Stimulated activated CD4-positive, alpha-beta T cell treated with anti-CD3 and anti-CD28 coated beads, Interleukin-1b, Interleukin-23, amount 100 ng/mL, for 24 hours (primary cell): ENCODE measurements at regions not wholly inside any gene's neighbourhood (a gene's known extent, or its start where the extent isn't known, plus 50 kb on each side); places are given as distances from the start of the nearest gene placed in this dataset.
A peak's percentile ranks its signal among the peaks of the same experiment; 100 is the strongest.

Experiments
- DNase-seq, 4 experiments: peaks; one replicate each; pipeline ENCODE4 v3.0.0-alpha.2; 2020; ENCODE audit warnings: low read depth in 4 of 4, low spot score in 1 of 4

GRCh38 chr10:3245395-3245794 lies 72.8 kb upstream of the PITRM1 start:
- no peak for DNase-seq

DNA sequence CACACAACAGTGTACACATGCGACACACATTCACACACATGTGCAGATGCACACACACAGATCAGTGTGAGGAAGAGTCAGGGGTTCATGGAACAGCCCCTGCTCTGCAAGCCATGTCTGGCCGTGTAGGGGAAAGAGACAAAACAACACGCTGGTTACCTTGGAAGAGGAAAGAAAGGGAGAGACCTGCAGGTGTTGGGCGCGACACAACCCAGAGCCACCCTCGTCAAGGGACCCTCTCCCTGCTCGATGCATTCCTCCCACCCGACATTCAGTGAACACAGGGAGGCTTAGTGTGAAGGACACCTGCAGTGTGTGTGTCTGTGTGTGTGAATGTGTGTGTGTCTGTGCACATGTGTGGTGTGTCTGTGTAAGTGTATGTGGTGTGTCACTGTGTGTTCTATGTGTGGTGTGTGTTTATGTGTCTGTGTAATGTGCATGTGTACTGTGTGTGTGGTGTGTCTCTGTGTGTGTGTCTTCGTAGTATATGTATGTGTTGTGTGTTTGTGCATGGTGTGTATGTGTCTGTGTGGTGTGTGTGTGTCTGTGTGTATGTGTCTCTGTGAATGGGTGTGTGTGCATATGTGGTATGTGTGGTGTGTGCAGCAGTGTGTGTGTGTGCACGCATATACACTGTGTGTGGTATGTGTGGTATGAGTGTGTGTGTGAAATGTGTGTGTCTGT lies 69.5 kb upstream of the PITRM1 start:
- DNase-seq, result no peak

DNA sequence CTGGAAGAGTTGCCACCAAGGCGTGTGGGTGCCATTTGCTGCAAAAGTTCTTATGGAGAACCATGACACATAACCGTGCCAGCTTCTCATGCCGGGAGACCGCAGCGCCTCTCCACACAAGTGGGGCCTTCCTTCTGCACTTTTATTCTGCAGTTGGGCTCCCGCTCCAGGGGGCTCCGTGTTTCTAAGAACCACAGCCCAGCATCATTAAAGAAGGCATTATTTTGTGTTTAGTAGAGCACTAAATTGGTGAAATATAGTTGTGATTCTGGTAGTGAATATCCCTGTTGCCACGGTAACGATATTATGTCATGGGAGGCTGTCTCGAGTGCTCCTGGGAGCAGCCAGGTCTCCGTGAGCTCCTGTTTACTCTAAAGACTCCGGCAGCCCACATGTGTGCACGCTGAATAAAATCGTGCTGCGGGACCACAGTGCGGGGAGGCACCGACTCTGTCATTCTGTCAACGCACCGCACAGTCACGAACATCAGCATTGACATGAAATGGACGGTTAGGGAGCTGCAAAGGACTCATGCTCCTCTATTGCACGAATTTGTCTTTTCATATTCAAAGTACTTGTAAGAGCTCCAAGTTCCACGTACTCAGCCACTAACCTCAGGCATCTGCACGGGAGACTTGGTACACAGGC lies 68.8 kb upstream of the PITRM1 start:
- no peak for DNase-seq

DNA sequence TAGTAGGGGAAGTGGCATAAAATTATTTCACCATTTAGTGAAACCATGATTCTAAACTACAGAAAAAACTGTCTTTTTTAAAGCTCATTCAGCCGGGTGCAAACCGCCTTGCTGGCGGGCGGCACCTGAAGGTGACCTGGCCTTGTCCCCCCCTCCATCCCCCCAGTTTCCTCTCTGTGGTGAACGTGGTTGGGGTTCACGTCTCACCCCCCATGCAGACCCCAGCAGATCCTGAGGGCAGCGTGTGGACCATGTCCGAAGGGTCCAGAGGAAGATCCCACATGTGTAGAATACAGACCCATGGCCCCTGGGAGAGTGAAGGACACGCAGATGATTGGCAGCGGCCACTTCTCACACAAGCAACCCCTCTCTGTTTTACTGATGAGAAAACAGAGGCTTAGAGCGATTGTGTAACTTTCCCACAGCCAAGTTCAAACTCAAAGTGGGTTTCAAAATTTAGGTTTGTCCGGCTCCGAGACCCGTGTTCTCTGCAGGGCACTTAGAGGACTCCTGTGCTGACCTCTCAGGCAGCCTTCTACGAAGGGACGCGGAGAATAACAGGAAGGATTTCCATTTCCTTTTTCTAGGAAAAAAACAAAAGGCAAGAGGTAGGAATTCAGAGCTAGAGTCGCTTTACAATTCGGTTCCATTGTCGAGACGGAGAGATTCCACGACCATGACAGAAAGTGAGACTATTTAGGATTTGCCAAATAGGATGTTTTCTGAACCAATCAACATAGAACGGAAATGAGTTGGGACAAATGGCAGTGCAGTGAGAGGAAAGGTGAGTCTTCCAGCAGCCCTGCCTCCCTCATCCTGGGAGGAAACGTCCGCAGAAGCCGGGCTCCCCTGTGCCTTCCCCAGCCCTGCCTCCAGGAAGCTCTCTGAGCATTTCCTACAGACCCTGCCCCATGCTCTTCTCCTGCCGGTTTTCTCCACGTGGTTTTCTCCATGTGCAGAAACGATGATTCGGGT lies 67.6 kb upstream of the PITRM1 start:
- no peak for DNase-seq

DNA sequence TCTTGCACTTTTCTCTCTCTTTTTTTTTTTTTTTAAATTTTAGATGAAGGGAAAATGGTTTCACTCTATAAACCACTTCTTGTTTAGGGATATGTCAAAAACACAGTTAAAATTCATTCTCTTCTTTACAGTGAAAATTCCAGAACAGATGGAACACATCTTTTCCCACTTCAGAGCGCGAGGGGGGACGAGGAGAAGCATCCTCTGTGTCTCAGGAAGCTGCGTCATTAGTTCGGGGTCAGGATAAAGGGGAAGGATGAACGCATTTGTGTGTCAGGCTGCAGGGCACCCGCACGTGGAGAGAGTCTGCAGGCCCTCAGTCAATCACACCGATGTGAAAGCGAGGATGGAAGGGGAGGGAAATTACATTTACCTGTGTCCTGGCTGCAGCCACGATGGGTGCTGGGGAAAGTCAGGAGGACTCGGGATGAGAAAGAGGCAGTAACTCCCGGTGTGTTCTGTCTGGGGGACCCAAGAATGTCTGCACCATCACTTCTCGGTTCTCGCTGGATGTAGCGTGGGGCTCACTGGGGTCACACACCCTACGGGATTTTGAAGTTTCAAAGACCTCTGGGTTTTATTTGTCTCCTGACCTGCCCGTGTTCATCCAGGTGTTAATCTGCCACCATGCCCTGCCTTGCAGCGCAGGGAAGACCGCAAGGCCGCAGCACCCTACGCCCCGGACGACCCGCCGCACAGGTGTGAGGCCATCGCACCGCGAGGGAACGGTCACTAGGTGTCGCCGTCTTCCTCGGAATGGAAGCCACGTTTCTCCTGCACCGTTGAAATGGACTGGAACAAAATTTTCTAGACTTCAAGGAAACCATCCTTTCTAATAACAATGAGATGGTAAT lies 66.7 kb upstream of the PITRM1 start:
- peak; percentile 57 to 73 (median 66) for DNase-seq

DNA sequence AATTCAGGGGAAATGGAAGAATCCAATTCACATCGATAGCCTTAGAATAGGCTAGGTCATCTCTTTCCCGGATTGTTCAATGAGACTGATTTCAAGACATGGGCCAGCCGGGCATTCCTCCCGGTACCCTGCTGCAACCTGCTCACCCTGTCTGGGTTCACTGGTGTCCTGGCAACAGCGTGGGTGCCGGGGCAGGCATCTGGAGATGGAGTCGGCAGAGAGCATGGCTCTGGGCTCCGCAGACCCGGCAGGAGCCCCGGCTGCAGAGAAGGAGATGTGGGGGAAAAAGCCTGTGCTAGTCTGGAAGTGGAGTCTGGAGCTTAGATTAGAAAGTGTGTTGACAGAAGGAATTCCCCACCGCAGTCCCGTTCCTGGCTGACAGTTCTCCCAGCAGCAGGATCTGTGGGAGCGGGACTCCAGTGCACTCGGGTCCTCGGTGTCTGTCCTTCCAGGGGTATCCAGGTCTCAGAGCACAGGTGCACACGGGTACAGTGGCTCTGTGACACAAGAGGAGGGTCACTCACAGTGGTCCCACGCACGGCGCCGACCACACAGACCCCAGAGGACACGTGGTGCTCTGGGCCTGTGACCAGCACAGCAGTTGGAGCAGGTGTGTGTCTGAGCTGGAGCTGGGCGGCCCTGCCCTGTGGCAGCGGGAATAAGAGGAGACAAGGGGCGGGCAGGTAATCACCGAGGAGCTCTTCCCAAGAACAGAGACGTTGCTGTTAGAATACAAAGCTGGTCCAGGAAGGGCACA lies 65.7 kb upstream of the PITRM1 start:
- no peak for DNase-seq

DNA sequence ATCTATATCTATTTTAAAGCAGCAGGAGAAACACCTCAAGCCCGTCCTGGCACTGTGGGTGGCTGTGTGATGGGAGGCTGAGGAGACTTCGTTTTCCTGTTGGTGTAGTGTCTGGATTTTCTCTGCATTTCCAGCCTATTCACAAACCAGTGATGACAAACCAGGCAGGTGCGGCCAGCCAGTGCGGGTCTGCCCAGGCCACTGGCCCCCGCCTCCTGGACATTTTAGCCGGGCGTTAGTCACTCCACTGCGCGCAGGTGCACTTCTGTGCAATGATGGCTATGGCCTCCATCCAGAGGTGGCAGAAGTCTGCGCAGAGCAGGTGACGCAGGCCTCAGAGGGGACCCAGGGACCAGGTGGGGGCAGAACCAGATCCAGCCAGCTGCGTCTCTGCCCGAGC lies 64.9 kb upstream of the PITRM1 start:
- no peak for DNase-seq

GRCh38 chr10:3236644-3237404 lies 64.2 kb upstream of the PITRM1 start:
- no peak for DNase-seq

DNA sequence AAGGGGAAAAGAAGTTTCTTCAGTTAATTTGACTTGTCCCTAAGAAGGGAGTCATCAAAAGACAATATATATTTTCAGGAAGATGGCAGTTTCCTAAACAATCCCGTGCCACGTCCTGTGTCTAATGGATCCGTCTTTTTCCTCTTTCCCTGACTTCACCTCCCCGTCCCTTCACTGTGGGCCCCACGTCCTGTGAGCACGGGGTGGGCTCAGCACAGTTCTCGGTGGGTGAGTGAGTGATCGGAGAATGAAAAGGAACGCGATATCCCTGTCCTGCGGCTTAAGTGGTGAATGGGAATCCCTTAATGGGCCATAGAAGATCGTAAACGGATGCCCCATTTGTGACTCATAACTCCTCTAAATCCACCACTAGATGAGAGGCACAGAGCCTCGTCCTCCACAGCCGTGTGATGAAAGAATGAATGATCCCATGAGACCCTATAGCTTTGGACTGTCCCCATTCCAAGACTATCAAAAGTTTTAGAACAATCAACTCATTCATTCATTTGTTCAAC lies 63.5 kb upstream of the PITRM1 start:
- DNase-seq, result no peak

- no peak for DNase-seq
These were observed 62.8 kb upstream of the PITRM1 start for GRCh38 chr10:3235395-3235794.

DNA sequence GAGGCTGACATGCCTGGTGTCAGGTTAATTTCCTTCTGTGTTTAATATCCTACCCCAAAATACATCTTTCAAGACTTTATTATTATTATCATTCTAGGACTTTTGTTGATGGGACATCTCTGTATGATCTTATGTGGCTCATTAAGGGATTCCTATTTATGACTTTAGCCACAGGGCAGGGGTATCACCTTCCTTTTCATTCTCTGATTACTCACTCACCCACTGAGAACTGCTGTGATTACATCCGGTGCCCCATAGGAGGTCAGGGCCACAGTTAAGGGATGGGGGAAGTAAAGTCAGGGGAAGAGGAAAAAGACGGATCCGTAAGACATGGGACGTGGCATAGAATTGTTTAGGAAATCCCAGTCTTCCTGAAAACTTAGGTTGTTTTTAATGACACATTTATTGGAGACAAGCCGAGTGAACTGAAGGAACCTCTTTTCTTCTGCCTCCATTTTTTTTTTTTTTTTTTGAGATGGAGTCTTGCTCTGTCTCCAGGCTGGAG lies 61.0 kb upstream of the PITRM1 start:
- no peak for DNase-seq

GRCh38 chr10:3231951-3232730 lies 59.6 kb upstream of the PITRM1 start:
- no peak for DNase-seq

DNA sequence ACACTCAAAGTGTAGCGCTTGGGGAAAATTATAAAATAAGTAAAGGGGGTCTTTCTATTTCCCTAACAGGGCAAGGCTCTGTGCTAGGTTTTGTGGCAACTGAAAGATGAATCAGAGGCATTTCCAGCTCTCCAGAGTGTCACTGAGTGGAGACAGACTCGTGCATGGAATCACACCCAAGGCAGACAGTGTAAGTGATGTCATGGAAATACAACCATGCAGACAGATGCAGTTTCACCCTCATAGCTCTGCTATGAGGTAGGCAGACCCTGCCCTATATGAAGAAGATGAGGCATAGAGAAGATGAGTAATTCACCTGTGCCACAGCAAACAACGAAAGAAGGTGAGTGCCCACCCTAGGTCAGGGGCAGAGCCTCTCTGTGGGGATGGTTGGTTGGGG lies 57.2 kb upstream of the PITRM1 start:
- DNase-seq, result no peak

DNA sequence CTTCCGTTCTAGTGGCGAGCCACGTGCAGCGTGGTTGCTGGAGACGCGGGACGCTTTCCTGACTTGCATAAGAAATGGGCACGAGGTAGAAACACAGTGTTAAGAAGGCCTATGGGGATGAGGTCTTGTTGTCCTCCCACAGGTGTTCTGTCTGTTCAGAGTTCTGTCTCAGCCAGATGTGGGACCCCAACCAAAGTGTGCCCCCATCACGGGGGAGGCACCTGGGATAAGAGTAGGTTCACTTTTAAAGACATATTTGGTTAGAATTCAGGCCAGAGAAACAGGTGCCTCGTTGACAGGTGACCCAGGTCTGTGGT lies 56.0 kb upstream of the PITRM1 start:
- no peak for DNase-seq

GRCh38 chr10:3226960-3227744 lies 54.6 kb upstream of the PITRM1 start:
- DNase-seq, result no peak

DNA sequence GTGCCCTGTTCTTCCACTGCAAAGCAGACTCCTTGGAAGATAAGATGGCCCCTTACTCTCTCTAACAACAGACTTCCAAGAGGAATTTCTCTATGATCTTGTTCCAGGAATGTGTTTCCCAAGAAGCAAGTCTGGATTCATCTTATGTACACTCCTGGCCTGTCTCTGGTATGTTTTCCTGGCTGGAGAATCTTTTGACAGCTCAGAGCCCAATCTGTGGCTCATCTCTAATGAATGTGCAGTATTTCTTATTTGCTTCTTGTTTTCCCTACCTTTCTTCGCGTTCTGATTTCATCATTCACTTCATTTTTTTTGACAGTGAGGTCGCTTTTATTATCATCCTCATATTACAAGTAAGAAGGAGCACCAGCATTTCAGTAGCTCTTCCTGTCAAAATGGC lies 53.0 kb upstream of the PITRM1 start:
- no peak for DNase-seq

DNA sequence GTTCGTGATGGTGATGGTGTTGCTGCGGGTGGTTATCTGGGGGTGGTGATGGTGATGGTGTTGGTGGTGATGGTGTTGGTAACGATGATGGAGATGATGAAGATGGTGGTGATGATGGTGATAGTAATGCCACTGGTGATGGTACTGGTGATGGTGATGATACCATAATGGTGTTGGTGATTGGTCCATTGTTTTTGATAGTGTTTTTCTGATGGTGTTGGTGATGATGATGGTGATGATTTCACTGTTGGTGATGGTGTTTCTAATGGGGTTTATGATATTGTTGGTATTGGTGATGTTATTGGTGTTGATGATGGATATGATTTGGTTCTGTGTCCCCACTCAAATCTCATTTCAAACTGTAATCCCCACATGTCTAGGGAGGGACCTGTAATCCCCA lies 51.7 kb upstream of the PITRM1 start:
- no peak for DNase-seq

DNA sequence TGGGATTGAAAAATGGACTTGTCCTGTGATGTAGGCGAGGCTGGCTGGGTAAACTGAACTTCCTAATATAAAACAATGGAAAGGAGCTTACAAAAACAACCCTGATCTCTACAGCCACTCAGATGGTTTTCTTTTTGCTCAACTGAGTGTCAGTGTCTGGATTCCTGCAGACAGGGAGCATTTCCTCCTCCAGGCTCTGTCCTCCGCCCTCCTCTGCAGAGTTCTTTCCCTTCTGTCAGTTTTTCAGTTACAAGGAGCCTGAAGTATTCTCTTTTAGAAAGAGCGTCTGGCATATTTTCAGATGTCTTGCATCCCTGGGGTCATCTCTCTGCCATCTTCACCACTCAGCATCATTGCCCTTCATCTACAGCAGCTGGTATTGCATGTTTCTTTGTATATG lies 50.0 kb upstream of the PITRM1 start:
- no peak for DNase-seq
